GM21423 (cell line): ENCODE measurements at regions not wholly inside any gene's neighbourhood (a gene's known extent, or its start where the extent isn't known, plus 50 kb on each side); places are given as distances from the start of the nearest gene placed in this dataset.

Experiments
- ATAC-seq: cut with Tn5 transposase; IDR thresholded peaks from one replicate; pipeline ENCODE4 v1.9.1; 2021; ENCODE audit warnings: mild to moderate bottlenecking, moderate library complexity; ENCODE audit not compliant: unreplicated experiment

GRCh38 chr5:62732677-62733121, 154.1 kb downstream of the LRRC70 start:
- no peak for ATAC-seq

GRCh38 chr5:62731022-62731421, 152.4 kb downstream of the LRRC70 start:
- no peak for ATAC-seq

GRCh38 chr5:62729675-62730074, 151.1 kb downstream of the LRRC70 start:
- ATAC-seq, result no peak

- ATAC-seq, result no peak
Measured at GRCh38 chr5:62727861-62728260, 149.2 kb downstream of the LRRC70 start.

GRCh38 chr5:62727184-62727583, 148.6 kb downstream of the LRRC70 start:
- no peak for ATAC-seq

GRCh38 chr5:62722360-62722759, 143.7 kb downstream of the LRRC70 start:
- no peak for ATAC-seq

- peak; percentile 99 for ATAC-seq
Measured at GRCh38 chr5:62720031-62720441, 141.4 kb downstream of the LRRC70 start.

GRCh38 chr5:62719061-62719720, 140.6 kb downstream of the LRRC70 start:
- ATAC-seq, result no peak

- no peak for ATAC-seq
Measured at GRCh38 chr5:62718324-62718723, 139.7 kb downstream of the LRRC70 start.

GRCh38 chr5:62717301-62717933, 138.8 kb downstream of the LRRC70 start:
- ATAC-seq, result no peak

GRCh38 chr5:62714296-62714695, 135.7 kb downstream of the LRRC70 start:
- ATAC-seq, result no peak

- ATAC-seq, result no peak
Measured at GRCh38 chr5:62708481-62709325, 130.1 kb downstream of the LRRC70 start.

GRCh38 chr5:62707563-62707962, 128.9 kb downstream of the LRRC70 start:
- ATAC-seq, result no peak

- ATAC-seq, result no peak
Measured at GRCh38 chr5:62707131-62707530, 128.5 kb downstream of the LRRC70 start.

GRCh38 chr5:62705022-62705421, 126.4 kb downstream of the LRRC70 start:
- ATAC-seq, result no peak

- ATAC-seq, result no peak
Measured at GRCh38 chr5:62702126-62702525, 123.5 kb downstream of the LRRC70 start.

- ATAC-seq, result no peak
Measured at GRCh38 chr5:62701036-62701435, 122.4 kb downstream of the LRRC70 start.

GRCh38 chr5:62698756-62699155, 120.1 kb downstream of the LRRC70 start:
- no peak for ATAC-seq

- ATAC-seq, result no peak
Measured at GRCh38 chr5:62695274-62695673, 116.7 kb downstream of the LRRC70 start.

- no peak for ATAC-seq
Measured at GRCh38 chr5:62692946-62693713, 114.5 kb downstream of the LRRC70 start.

GRCh38 chr5:62691946-62692345, 113.3 kb downstream of the LRRC70 start:
- no peak for ATAC-seq
